Kidney (tissue), 13 donors: ENCODE measurements at regions not wholly inside any gene's neighbourhood (a gene's known extent, or its start where the extent isn't known, plus 50 kb on each side); places are given as distances from the start of the nearest gene placed in this dataset.
"Not testable (repeated sequence)": the region's sequence is repeated elsewhere in the genome, so short reads cannot be mapped to it uniquely, and the experiment has no call there.

Source experiments
- DNase-seq, 5 donors: peaks; one replicate each; pipeline ENCODE4 v3.0.0-alpha.2; 2013 to 2020
- FAIRE-seq: peaks from 2 replicates; lab custom pipeline; 2012; peaks lifted over from hg19 to GRCh38; lab: Jason Lieb, UNC
- H3K27ac ChIP-seq, 2 donors: one replicate each; pipeline ENCODE4 v1.7.0; 2013; ENCODE audit warnings: low read depth in 2 of 2, low read length in 2 of 2, inconsistent platforms in 1 of 2
- H3K27me3 ChIP-seq: one replicate; pipeline ENCODE4 v1.7.1; 2013; ENCODE audit warnings: low read length, inconsistent platforms; ENCODE audit not compliant: control insufficient read depth, insufficient read depth
- H3K36me3 ChIP-seq, 3 donors: one replicate each; pipeline versions ENCODE4 v1.7.0 to v1.7.1; 2013; ENCODE audit warnings: low read length in 3 of 3, control low read depth in 1 of 3, inconsistent platforms in 1 of 3; ENCODE audit not compliant: insufficient read depth in 3 of 3, control insufficient read depth in 2 of 3
- H3K4me1 ChIP-seq, 3 donors: one replicate each; pipeline versions ENCODE4 v1.7.0 to v1.7.1; 2013; ENCODE audit warnings: low read length in 3 of 3, inconsistent platforms in 1 of 3, low read depth in 1 of 3; ENCODE audit not compliant: control insufficient read depth in 2 of 3, insufficient read depth in 2 of 3
- H3K4me3 ChIP-seq, 3 donors: one replicate each; pipeline versions ENCODE4 v1.7.0 to v1.8.1; 2013; ENCODE audit warnings: low read length in 3 of 3, control low read depth in 1 of 3, inconsistent platforms in 1 of 3
- H3K9ac ChIP-seq, 3 donors: one replicate each; pipeline versions ENCODE4 v1.7.0 to v1.7.1; 2013; ENCODE audit warnings: low read length in 3 of 3, control low read depth in 1 of 3, inconsistent platforms in 1 of 3
- H3K9me3 ChIP-seq, 3 donors: one replicate each; pipeline versions ENCODE4 v1.7.0 to v1.7.1; 2013; ENCODE audit warnings: low read length in 3 of 3, control low read depth in 1 of 3, inconsistent platforms in 1 of 3; ENCODE audit not compliant: control insufficient read depth in 2 of 3, insufficient read depth in 1 of 3
- intact Hi-C: fragments of 100-400 bp; cut with DNase I; formaldehyde crosslinking; loops from one replicate; pipeline ENCODE4 v1.11.1; 2022
- TF ChIP-seq, protein P1 (sequence below): IDR thresholded peaks from 3 replicates; pipeline ENCODE4 v1.5.1; 2012; ENCODE audit warnings: mild to moderate bottlenecking, moderate library complexity, borderline replicate concordance; ENCODE audit not compliant: insufficient read depth; ENCODE audit errors: extremely low read depth
- donor health status: control.
- donor health status: control.
- donor health status: control.
- donor health status: control.
- donor health status: control.
- donor health status: DM: yes; HTN: yes; CAD: no.
- donor health status: Normal renal cell carcinoma (clear cell type).

DNA sequence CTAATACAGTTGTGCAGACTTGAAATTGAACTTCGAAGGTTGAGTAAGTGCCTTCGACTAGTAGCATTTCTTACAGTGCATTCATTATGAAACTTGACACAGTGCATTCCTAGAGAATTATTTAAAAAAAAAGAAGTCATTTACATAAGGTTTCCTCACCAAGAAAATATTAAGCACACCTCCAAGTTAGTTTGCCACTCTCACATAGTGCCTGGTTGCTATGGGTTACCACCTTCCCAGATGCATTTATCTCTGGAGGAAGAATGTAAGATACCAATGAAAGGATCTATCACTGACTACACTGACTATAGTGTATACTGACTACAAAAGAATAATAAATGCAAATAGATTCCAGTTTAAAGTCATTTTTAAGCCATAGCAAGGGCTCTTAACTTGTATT is 311.9 kb upstream of the RASGEF1B start:
- FAIRE-seq (no peak), DNase-seq (no peak)
- intact Hi-C loops: no loop called here
- Histone ChIP-seq H3K4me3 (no peak overlapping the region), H3K4me1 (peaks cover 0 to 6% (median 3%) of the 10 kb centered on the region in 3 donors), H3K27me3 (no peaks in the 10 kb centered on the region), H3K9me3 (no peaks in the 10 kb centered on the region), H3K9ac (no peak overlapping the region), H3K36me3 (no peaks in the 10 kb centered on the region), H3K27ac (no peak overlapping the region)
- TF ChIP-seq, protein P1, sequence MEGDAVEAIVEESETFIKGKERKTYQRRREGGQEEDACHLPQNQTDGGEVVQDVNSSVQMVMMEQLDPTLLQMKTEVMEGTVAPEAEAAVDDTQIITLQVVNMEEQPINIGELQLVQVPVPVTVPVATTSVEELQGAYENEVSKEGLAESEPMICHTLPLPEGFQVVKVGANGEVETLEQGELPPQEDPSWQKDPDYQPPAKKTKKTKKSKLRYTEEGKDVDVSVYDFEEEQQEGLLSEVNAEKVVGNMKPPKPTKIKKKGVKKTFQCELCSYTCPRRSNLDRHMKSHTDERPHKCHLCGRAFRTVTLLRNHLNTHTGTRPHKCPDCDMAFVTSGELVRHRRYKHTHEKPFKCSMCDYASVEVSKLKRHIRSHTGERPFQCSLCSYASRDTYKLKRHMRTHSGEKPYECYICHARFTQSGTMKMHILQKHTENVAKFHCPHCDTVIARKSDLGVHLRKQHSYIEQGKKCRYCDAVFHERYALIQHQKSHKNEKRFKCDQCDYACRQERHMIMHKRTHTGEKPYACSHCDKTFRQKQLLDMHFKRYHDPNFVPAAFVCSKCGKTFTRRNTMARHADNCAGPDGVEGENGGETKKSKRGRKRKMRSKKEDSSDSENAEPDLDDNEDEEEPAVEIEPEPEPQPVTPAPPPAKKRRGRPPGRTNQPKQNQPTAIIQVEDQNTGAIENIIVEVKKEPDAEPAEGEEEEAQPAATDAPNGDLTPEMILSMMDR: no peak

DNA sequence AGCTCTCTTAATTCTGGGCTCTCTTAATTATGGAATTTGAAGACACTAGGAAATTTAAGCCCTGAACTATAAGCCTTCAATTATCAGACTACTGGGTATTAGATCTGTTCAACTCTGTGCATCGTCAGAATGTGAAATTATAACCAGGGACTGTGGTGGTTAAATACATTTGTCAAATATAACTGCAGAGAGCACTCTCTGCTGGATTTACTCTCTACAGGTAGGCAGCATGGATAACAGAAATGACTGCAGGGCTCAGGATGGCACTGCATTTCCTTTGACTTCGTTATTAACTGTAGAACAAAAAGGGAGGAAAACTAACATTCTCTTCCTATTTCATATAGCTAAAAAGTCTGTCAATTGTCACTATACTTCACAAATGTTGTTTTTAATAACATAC is 310.1 kb upstream of the RASGEF1B start:
- Histone ChIP-seq H3K36me3 (no peaks in the 10 kb centered on the region), H3K9ac (no peak overlapping the region), H3K4me3 (no peak overlapping the region), H3K27me3 (no peaks in the 10 kb centered on the region), H3K9me3 (no peaks in the 10 kb centered on the region), H3K27ac (no peak overlapping the region), H3K4me1 (peaks cover 0 to 5% (median 3%) of the 10 kb centered on the region in 3 donors)
- FAIRE-seq: no peak
- intact Hi-C loops: no loop called here
- TF ChIP-seq, protein P1: no peak
- no peak for DNase-seq

DNA sequence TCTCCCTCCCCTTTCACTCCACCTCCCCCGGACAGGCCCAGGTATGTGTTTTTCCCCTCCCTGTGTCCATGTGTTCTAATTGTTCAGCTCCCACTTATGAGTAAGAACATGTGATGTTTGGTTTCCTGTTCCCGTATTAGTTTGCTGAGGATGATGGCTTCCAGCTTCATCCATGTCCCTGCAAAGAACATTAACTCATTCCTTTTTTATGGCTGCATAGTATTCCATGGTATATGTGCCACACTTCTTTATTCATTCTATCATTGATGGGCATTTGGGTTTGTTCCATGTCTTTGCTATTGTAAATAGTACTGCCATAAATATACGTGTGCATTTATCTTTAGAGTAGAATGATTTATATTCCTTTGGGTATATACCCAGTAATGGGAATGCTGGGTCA is 306.0 kb upstream of the RASGEF1B start:
- H3K9me3 ChIP-seq, H3K36me3 ChIP-seq, intact Hi-C loops, H3K4me3 ChIP-seq, H3K27me3 ChIP-seq, H3K27ac ChIP-seq, H3K4me1 ChIP-seq, FAIRE-seq, H3K9ac ChIP-seq, DNase-seq: not testable (repeated sequence)

DNA sequence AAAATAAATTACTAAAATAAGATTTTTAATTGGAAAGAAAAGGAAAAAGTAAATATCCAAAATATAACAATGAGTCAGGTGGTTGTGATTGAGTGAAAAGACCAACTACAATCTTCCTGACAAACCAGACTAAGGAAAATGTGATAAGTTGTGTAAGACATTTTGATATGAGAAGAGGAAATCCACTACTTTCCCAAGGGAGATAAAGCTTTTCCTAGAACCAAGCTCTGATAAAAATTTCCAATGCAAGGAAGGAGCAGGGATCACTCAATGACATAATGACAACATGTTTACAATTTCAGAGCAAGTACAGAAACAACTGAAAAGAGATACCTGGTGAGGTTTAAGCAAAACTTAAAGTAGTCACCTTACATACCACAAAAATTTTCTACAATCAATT is 305.1 kb upstream of the RASGEF1B start:
- Histone ChIP-seq H3K9me3 (no peaks in the 10 kb centered on the region), H3K36me3 (no peaks in the 10 kb centered on the region), H3K4me3 (no peak overlapping the region), H3K27me3 (no peaks in the 10 kb centered on the region), H3K9ac (no peak overlapping the region), H3K4me1 (no peaks in the 10 kb centered on the region), H3K27ac (no peak overlapping the region)
- FAIRE-seq (no peak), DNase-seq (no peak)
- TF ChIP-seq, protein P1: no peak
- intact Hi-C loops: no loop called here
